ENCODE measurements at regions not wholly inside any gene's neighbourhood (a gene's known extent, or its start where the extent isn't known, plus 50 kb on each side); places are given as distances from the start of the nearest gene placed in this dataset.

DNA sequence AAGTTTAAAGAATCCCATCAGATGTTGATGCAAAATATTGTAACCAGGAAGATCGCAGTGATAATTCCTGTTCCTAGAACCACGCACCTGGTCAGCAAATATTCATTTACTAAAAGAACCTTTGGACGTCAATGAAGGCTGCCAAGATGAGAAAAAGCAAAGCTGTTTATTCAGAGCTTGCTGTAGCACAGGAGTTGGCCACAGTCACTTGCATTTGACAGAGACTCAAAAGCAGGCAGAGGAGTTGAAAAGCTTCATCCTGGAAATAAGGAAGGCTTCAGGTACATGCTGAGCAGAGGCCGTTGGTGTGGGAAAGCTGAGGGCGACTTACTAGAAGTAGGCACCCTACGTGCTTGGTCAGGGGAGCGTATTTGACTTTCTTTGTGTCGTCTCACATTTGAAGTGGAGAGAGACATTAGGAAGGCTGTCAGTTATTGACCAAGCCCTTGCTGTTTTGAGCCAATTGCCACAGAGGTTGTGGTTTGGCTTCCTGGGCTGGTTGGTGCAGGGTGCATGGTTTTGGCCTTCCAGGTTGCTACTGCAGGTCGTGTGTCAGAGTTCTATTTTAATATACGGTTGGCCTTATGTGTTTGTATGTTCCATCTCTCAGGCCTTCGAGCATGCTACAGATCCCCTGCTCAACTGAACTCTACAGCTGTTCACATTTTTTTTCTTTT is 289.6 kb downstream of the METTL4 start:
- no peak for DNase-seq

DNA sequence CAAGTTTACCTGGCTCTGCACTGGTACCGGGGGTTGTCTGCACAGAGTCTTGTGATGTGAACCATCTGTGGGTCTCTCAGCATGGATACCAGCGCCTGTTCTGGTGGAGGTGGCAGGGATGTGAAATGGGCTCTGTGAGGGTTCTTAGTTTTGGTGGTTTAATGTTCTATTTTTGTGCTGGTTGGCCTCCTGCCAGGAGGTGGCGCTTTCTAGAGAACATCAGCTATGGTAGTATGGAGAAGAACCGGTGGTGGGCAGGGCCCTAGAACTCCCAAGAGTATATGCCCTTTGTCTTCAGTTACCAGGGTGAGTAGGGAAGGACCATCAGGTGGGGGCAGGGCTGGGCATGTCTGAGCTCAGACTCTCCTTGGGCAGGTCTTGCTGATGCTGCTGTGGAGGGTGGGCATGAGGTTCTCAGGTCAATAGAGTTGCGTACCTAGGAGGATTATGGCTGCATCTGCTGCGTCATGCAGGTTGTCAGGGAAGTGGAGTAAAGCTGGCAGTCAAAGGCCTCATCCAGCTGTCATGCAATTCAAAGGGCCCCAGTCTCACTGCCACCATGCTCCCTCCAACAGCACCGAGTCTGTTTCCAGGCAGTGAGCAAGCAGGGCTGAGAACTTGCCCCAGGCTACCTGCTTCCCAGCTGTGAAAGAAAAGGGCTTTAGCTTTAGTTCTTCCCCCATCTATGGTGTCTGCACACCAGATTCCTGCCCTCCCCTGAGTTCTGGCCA is 278.0 kb downstream of the METTL4 start:
- no peak for DNase-seq

GRCh38 chr18:2301316-2301715 is 270.0 kb downstream of the METTL4 start:
- no peak for DNase-seq

DNA sequence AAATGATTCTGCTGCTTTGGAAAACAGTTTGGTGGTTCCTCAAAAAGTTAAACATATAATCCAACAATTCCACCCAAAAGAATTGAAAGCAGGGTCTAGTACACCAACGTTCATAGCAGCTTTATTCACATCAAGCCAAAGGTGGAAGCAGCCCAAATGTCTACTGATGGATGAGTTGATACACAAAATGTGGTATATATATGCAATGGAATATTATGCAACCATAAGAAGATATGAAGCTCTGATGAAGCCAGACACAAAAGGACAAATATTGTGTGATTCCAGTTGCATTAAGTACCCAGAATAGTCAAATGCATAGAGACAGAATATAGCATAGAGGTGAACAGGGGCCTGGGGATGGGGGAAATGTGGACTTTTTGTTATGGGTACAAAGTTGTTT is 269.3 kb downstream of the METTL4 start:
- no peak for DNase-seq

DNA sequence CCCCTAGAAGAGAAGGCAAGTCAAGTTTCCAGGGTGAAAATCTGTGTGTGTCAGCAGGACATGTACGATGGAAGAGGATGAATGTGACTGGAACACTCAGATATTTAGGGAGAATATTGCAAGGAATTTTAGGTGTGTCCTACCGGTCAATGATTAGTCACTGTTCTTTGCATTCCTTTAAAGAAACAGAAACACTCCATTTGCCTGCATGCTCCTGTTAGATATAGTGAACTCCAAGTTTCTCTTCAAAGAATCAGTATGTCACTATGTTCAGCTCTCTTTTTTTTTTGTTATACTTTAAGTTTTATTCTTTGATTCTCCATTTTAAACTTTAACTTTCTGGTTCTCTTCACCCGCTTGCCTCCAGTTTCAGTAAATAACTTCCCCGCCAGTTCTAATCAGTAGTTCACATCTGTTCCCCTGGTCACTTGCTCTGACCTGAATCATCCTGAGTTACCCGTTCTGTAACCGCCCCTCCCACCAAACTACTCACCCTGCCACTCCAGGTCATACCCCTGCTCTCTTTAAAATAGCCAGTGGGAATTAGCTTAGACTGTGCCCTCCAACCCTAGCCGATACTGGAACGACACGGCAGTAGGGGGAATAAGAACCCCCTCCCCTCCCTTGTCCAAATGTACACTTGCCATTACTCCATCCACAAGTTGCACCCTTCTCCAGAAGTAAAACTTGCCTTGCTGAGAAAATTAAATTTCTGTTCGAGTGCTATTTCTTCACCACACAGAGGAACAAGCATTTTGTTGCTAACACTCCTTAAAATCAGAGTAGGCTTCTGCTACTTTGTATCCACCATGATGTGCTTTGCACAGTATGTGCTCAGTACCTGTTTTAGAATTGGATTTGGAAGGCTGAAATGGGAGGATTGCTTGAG is 268.4 kb downstream of the METTL4 start:
- DNase-seq = no peak

DNA sequence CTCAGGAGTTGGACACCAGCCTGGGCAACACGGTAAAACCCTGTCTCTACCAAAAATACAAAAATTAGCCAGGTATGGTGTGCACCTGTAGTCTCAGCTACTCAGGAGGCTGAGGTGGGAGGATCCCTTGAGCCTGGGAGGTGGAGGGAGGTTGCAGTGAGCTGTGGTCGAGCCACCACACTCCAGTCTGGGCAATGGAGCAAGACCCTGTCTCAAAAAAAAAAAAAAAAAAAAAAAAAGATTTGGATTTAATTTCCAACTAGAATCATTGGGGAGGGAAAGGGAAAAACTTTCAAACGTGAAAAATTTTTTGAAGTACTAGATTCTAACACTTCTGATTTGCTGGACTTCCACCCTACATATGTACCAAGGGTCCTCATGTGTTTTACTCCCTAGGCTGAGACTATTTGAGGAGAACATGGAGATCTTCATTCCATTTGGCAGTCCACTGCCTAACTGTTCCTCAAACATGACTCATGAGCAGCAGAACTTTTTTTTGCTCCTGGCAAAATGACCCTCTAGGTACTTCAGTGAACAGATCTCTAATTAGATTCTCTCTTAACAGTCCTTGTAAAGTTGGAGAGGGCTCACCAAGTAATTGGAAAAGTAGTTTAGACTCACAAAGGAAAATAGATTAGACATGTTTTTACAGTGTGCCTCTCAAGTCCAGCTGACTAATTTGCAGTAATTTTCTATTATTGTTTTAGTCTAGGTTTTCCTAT is 267.6 kb downstream of the METTL4 start:
- no peak for DNase-seq

GRCh38 chr18:2304378-2305175 is 266.7 kb downstream of the METTL4 start:
- DNase-seq = no peak

DNA sequence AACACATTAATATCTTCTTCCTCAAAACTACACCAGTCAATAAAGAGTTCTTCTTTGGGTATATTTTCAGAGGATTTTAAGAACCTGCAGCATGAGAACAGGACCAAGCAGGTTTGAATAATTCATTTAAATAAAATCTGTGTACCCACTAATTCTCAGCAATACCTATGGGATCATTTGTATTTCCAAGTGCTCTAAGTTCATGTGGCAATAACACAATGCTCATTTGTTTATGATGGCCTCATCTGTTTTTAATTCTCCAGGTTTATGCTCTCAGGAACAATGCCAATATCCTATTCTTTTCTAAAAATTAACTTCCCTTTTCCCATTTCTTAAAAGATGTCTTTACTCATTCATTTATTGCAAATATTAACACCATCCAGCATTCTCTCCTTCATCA is 264.7 kb downstream of the METTL4 start:
- no peak for DNase-seq

DNA sequence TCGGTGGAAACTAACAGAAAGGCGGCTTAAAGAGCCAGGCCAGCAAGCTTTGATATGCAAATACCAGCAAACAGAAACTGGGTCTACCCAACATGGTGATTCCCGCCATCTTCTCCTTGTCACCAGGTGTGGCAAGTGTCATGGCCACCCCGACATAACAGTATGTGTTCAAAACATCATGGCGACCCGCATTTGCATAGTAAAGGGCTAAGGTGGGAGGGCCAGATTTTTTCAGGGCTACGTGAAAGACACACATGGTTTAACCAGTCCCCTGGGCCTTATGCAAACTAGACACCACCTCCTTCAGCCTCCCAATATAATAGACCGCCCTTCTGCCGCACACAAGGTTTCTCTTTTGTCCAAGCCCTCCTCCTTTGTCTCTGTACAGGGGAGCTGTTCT is 260.4 kb downstream of the METTL4 start:
- no peak for DNase-seq

GRCh38 chr18:2312440-2312839 is 258.9 kb downstream of the METTL4 start:
- DNase-seq = no peak

DNA sequence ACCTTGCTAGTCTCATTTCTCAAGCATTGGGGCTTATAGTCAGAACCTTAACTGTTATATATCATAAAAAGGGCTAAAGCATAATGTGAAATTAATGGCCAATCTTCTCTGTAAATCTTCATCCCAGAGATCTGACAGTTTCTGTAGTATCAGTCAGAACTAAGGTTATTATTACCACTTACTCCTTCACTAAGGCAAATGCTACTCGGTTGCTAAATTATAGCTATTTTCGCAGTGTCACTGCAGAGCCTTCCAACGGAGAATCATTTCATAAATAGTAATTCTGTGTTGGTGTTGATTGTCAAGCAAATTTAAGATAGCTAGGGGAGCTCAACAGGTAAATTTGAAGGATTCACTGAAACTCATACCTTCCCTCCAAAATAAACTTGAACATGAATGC is 258.0 kb downstream of the METTL4 start:
- DNase-seq = no peak

- DNase-seq = no peak
Measured at GRCh38 chr18:2316082-2316750, 255.1 kb downstream of the METTL4 start.

- DNase-seq = no peak
Measured at GRCh38 chr18:2316751-2317696, 254.3 kb downstream of the METTL4 start.

- no peak for DNase-seq
Measured at GRCh38 chr18:2324459-2324858, 246.8 kb downstream of the METTL4 start.

DNA sequence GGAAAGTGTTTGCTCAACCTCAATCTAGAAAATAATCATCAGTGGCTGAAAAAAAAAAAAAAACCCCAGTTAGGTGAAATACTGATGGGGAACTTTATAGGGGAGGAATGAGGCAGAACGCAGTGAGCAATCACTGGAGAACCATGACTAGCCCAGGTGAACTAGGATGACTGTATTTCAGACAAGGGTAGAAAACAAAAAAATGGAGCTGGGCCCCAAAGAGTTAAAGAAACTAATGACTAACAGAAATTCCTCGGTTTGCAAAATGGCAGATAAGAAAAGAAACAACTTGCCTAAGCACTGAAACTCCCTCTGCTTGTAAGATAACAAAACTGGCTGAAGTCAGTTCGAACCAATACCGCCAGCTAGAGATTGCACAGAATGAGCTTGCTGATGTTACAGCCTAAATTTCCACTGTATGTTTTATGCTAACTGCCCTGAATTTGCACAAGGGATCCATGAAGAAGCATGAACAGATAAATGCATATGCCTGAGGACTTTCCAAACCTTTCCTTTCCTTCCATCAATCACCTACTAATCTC is 245.9 kb downstream of the METTL4 start:
- DNase-seq = no peak

DNA sequence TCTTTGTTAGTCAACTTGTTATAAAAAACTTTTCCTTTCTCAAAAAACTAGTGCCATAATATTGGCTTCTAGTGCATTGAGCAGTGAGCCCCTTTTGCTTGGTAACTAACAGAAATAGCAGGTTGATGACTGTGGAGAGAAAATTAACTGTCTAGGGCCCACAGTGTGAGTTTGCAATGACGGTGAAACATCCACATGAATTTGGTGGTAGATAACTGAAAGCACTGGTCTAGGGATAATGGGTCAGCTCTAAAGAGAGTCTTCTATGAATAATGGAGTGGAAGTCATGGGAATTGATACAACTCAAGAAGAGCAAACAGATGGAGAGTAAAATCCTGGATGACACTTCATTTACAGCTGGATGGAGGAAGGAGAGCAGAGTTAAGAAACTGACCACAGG is 245.4 kb downstream of the METTL4 start:
- no peak for DNase-seq

DNA sequence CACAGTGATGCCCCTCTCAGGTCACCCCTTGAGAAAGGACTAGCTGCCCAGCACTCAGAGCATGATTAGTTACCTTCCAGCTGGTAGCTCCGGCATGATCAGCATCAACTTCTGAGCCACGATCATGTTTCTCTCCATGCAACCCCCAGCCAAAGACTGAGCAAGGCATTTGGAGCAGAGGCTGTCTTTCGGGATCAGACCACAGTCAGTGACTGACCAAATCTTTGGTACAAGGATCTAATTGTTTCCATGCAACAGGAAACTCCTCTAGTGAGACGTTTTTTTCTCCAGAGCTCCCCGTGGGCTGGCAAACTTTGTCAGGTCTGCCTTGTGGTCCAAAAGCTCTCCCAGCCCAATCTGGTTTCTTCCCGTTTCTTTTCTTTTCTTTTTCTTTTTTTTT is 244.3 kb downstream of the METTL4 start:
- DNase-seq = no peak

DNA sequence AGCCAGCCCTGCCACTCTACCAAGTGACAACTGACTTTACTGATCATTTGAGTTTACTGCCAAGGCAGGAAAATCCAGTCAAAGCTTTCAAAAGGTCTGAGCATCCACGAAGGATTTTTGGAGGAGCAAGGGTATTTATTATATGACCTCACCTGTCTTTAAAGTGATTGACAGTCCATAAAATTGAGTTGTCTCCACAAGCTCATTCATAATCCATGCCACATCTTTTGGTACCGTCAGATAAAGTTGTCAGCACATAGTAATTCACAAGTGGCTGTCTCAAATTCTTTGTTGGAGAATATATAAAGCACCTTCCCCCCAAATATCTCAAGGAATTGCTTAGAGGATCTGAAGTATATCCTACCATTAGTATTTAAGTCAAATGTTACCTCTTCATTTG is 240.5 kb downstream of the METTL4 start:
- DNase-seq = no peak

- DNase-seq = no peak
Measured at GRCh38 chr18:2331491-2331890, 239.8 kb downstream of the METTL4 start.

All from NCI-H2029 (cell line).